Activated CD4-positive, CD25-positive, alpha-beta regulatory T cell (primary cell): ENCODE measurements at regions not wholly inside any gene's neighbourhood (a gene's known extent, or its start where the extent isn't known, plus 50 kb on each side); places are given as distances from the start of the nearest gene placed in this dataset.

ENCODE experiments used
- DNase-seq, 4 experiments: peaks; one replicate each; lab custom pipeline; 2025; lab: John Stamatoyannopoulos, UW

- DNase-seq, result no peak
Measured at GRCh38 chr16:86930663-86931373, 352.5 kb downstream of the FOXL1 start.

GRCh38 chr16:86931410-86931941, 353.1 kb downstream of the FOXL1 start:
- no peak for DNase-seq

- DNase-seq, result no peak
Measured at GRCh38 chr16:86932130-86932982, 354.0 kb downstream of the FOXL1 start.

GRCh38 chr16:86934581-86935375, 356.4 kb downstream of the FOXL1 start:
- DNase-seq, result no peak

- DNase-seq, result no peak
Measured at GRCh38 chr16:86939609-86940008, 361.3 kb downstream of the FOXL1 start.

GRCh38 chr16:86941731-86942130, 363.4 kb downstream of the FOXL1 start:
- no peak for DNase-seq

GRCh38 chr16:86942151-86943051, 364.1 kb downstream of the FOXL1 start:
- DNase-seq, result no peak

GRCh38 chr16:86945166-86945900, 367.0 kb downstream of the FOXL1 start:
- no peak for DNase-seq

- no peak for DNase-seq
Measured at GRCh38 chr16:86946396-86946795, 368.0 kb downstream of the FOXL1 start.

GRCh38 chr16:86946981-86947380, 368.6 kb downstream of the FOXL1 start:
- DNase-seq, result no peak

- DNase-seq, result no peak
Measured at GRCh38 chr16:86948046-86948445, 369.1 kb downstream of the C16orf95 start.

- no peak for DNase-seq
Measured at GRCh38 chr16:86949116-86949515, 368.1 kb downstream of the C16orf95 start.

GRCh38 chr16:86949630-86950029, 367.6 kb downstream of the C16orf95 start:
- DNase-seq, result no peak

- no peak for DNase-seq
Measured at GRCh38 chr16:86951041-86951822, 366.0 kb downstream of the C16orf95 start.

GRCh38 chr16:86951831-86952598, 365.2 kb downstream of the C16orf95 start:
- DNase-seq, result no peak

- no peak for DNase-seq
Measured at GRCh38 chr16:86952769-86953168, 364.4 kb downstream of the C16orf95 start.

GRCh38 chr16:86953631-86954391, 363.4 kb downstream of the C16orf95 start:
- no peak for DNase-seq
